ENCODE measurements at regions not wholly inside any gene's neighbourhood (a gene's known extent, or its start where the extent isn't known, plus 50 kb on each side); places are given as distances from the start of the nearest gene placed in this dataset.
A peak's percentile ranks its signal among the peaks of the same experiment; 100 is the strongest.

DNA sequence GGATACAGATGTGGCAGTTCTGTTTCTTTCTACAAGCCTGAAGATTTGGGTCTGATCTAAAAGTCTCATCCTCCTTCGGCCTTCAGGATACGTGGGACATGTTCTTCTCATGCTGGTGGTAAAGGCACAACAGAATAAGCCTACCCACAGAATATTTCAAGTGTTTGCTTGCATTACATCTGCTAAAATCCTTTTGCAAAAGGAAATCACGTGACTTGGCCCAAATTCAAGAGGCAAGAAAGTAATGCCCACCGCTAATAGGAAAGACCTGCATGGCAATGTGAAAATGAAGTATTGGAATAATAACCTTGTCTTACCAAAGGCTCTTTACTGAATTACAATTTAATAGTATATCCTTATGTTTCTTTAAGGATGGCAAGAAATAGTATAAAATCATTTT, 439.9 kb upstream of the TGFBR2 start:
- H3K79me1 ChIP-seq (replicated peaks; ENCODE audit: low read length, poor library complexity, severe bottlenecking), result no peaks in the 10 kb centered on the region
- H4K8ac ChIP-seq (ENCODE audit: low read length), result no peak overlapping the region
- no peak overlapping the region for H3K18ac ChIP-seq (ENCODE audit: low read depth in 1 of 2, low read length in 2 of 2)
- no peak overlapping the region for H2BK5ac ChIP-seq (ENCODE audit: low read depth, low read length, poor library complexity, severe bottlenecking)
- peaks cover 12% of the 10 kb centered on the region for H3K9me3 ChIP-seq (ENCODE audit: control insufficient read depth, low read length)
- no peak overlapping the region for H2BK12ac ChIP-seq (ENCODE audit: low read length in 2 of 2)
- no peak overlapping the region for H4K91ac ChIP-seq (ENCODE audit: low read length)
- H3K4ac ChIP-seq (ENCODE audit: low read depth in 1 of 2, low read length in 2 of 2), result no peak overlapping the region
- no peak overlapping the region for H3K23ac ChIP-seq (ENCODE audit: low read length in 2 of 2)
- H3K27ac ChIP-seq (ENCODE audit: low read length, poor library complexity, severe bottlenecking), result no peak overlapping the region
- no peak overlapping the region for H3K4me2 ChIP-seq (ENCODE audit: low read length, poor library complexity, severe bottlenecking)
- no peaks in the 10 kb centered on the region for H3K36me3 ChIP-seq (ENCODE audit: control insufficient read depth in 1 of 2, insufficient read depth in 2 of 2, low read depth in 1 of 2, low read length in 2 of 2)
- 100% methylated on average over 4 of the region's 4 CpGs for WGBS
- peak overlapping the region in 1 of 2 experiments; percentile 14 for H3K4me3 ChIP-seq (ENCODE audit: insufficient read depth in 1 of 2, low read depth in 1 of 2, low read length in 2 of 2)
- DNase-seq, result no peak
- H3K27me3 ChIP-seq (ENCODE audit: control insufficient read depth in 1 of 2, insufficient read depth in 1 of 2, low read length in 2 of 2), result no peaks in the 10 kb centered on the region
- no peak overlapping the region for H2AK5ac ChIP-seq (ENCODE audit: low read length, severe bottlenecking)
- no peak overlapping the region for H3K9ac ChIP-seq (ENCODE audit: low read length)
- H2AFZ ChIP-seq (ENCODE audit: low read depth, low read length), result no peak overlapping the region
- H3K4me1 ChIP-seq (ENCODE audit: control insufficient read depth, insufficient read depth, low read depth, low read length), result no peaks in the 10 kb centered on the region
- H3K14ac ChIP-seq (ENCODE audit: low read length in 2 of 2), result no peak overlapping the region
- no peak overlapping the region for H2BK15ac ChIP-seq (ENCODE audit: low read depth, poor library complexity, severe bottlenecking)
- H2BK120ac ChIP-seq (ENCODE audit: low read depth, low read length), result no peak overlapping the region

DNA sequence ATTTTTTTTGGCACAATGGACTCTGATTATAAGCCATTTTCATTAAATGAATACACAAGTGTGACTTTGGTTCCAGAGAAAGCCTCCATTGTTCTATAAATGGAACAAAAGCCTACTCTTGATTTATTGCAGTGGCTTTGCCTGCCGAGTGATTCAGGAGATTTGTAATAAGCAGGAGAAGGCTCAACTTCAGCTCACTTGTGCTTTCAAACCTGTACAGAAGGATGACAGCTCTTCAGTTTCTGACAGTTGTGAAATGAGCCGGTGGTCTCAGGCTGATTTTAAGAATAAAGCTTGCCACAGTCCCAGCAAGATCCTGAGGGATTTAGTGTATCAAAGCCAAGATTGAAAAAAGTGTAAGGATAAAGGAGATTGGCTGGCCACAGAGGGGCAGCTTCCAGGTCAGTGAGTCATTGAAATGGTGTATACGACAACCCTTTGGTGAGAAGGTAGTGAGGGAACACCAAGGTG, 438.8 kb upstream of the TGFBR2 start:
- H3K9ac ChIP-seq (ENCODE audit: low read length), result no peak overlapping the region
- DNase-seq, result peak; percentile 24
- H3K4me1 ChIP-seq (ENCODE audit: control insufficient read depth, insufficient read depth, low read depth, low read length), result no peaks in the 10 kb centered on the region
- no peaks in the 10 kb centered on the region for H3K79me1 ChIP-seq (replicated peaks; ENCODE audit: low read length, poor library complexity, severe bottlenecking)
- no peak overlapping the region for H2AK5ac ChIP-seq (ENCODE audit: low read length, severe bottlenecking)
- H3K27me3 ChIP-seq (ENCODE audit: control insufficient read depth in 1 of 2, insufficient read depth in 1 of 2, low read length in 2 of 2), result no peaks in the 10 kb centered on the region
- peaks cover 12% of the 10 kb centered on the region for H3K9me3 ChIP-seq (ENCODE audit: control insufficient read depth, low read length)
- H2BK5ac ChIP-seq (ENCODE audit: low read depth, low read length, poor library complexity, severe bottlenecking), result no peak overlapping the region
- no peak overlapping the region for H3K4ac ChIP-seq (ENCODE audit: low read depth in 1 of 2, low read length in 2 of 2)
- H3K36me3 ChIP-seq (ENCODE audit: control insufficient read depth in 1 of 2, insufficient read depth in 2 of 2, low read depth in 1 of 2, low read length in 2 of 2), result no peaks in the 10 kb centered on the region
- H3K4me3 ChIP-seq (ENCODE audit: insufficient read depth in 1 of 2, low read depth in 1 of 2, low read length in 2 of 2), result no peak overlapping the region
- H3K18ac ChIP-seq (ENCODE audit: low read depth in 1 of 2, low read length in 2 of 2), result no peak overlapping the region
- H3K4me2 ChIP-seq (ENCODE audit: low read length, poor library complexity, severe bottlenecking), result no peak overlapping the region
- H3K23ac ChIP-seq (ENCODE audit: low read length in 2 of 2), result no peak overlapping the region
- no peak overlapping the region for H2BK120ac ChIP-seq (ENCODE audit: low read depth, low read length)
- H3K14ac ChIP-seq (ENCODE audit: low read length in 2 of 2), result no peak overlapping the region
- no peak overlapping the region for H3K27ac ChIP-seq (ENCODE audit: low read length, poor library complexity, severe bottlenecking)
- H2BK15ac ChIP-seq (ENCODE audit: low read depth, poor library complexity, severe bottlenecking), result no peak overlapping the region
- 45% methylated on average over 3 of the region's 3 CpGs for WGBS
- no peak overlapping the region for H2AFZ ChIP-seq (ENCODE audit: low read depth, low read length)
- H4K91ac ChIP-seq (ENCODE audit: low read length), result no peak overlapping the region
- no peak overlapping the region for H2BK12ac ChIP-seq (ENCODE audit: low read length in 2 of 2)
- H4K8ac ChIP-seq (ENCODE audit: low read length), result no peak overlapping the region

DNA sequence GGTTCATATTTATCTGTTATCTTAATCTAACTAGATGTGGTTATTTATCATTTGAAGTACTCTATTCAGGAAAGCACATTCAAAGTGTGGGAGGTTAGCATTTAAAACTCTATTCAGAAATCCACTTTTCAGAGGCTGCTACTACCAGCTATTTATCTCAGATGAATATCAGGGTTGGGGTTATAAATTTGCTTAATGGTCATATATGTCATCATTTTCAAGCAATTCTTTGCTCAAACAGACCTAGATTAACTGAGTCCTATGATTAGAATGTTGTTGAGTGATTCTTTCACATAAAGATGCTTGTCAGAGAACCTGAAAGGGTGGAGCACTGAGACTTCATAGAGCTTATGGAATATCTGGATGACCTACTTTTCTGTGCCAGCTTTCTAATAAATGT, 436.9 kb upstream of the TGFBR2 start:
- Histone ChIP-seq H2AFZ (ENCODE audit: low read depth, low read length) (no peak overlapping the region), H4K91ac (ENCODE audit: low read length) (no peak overlapping the region), H3K18ac (ENCODE audit: low read depth in 1 of 2, low read length in 2 of 2) (no peak overlapping the region), H3K36me3 (ENCODE audit: control insufficient read depth in 1 of 2, insufficient read depth in 2 of 2, low read depth in 1 of 2, low read length in 2 of 2) (no peaks in the 10 kb centered on the region), H3K9ac (ENCODE audit: low read length) (no peak overlapping the region), H2AK5ac (ENCODE audit: low read length, severe bottlenecking) (no peak overlapping the region), H2BK12ac (ENCODE audit: low read length in 2 of 2) (no peak overlapping the region), H4K8ac (ENCODE audit: low read length) (no peak overlapping the region), H3K27me3 (ENCODE audit: control insufficient read depth in 1 of 2, insufficient read depth in 1 of 2, low read length in 2 of 2) (no peaks in the 10 kb centered on the region), H3K14ac (ENCODE audit: low read length in 2 of 2) (no peak overlapping the region), H2BK15ac (ENCODE audit: low read depth, poor library complexity, severe bottlenecking) (no peak overlapping the region), H3K27ac (ENCODE audit: low read length, poor library complexity, severe bottlenecking) (no peak overlapping the region), H3K9me3 (ENCODE audit: control insufficient read depth, low read length) (peaks cover 12% of the 10 kb centered on the region), H2BK120ac (ENCODE audit: low read depth, low read length) (no peak overlapping the region), H3K4me2 (ENCODE audit: low read length, poor library complexity, severe bottlenecking) (no peak overlapping the region), H2BK5ac (ENCODE audit: low read depth, low read length, poor library complexity, severe bottlenecking) (no peak overlapping the region), H3K79me1 (replicated peaks; ENCODE audit: low read length, poor library complexity, severe bottlenecking) (no peaks in the 10 kb centered on the region), H3K4me1 (ENCODE audit: control insufficient read depth, insufficient read depth, low read depth, low read length) (no peaks in the 10 kb centered on the region), H3K23ac (ENCODE audit: low read length in 2 of 2) (no peak overlapping the region), H3K4ac (ENCODE audit: low read depth in 1 of 2, low read length in 2 of 2) (no peak overlapping the region), H3K4me3 (ENCODE audit: insufficient read depth in 1 of 2, low read depth in 1 of 2, low read length in 2 of 2) (no peak overlapping the region)
- no peak for DNase-seq

DNA sequence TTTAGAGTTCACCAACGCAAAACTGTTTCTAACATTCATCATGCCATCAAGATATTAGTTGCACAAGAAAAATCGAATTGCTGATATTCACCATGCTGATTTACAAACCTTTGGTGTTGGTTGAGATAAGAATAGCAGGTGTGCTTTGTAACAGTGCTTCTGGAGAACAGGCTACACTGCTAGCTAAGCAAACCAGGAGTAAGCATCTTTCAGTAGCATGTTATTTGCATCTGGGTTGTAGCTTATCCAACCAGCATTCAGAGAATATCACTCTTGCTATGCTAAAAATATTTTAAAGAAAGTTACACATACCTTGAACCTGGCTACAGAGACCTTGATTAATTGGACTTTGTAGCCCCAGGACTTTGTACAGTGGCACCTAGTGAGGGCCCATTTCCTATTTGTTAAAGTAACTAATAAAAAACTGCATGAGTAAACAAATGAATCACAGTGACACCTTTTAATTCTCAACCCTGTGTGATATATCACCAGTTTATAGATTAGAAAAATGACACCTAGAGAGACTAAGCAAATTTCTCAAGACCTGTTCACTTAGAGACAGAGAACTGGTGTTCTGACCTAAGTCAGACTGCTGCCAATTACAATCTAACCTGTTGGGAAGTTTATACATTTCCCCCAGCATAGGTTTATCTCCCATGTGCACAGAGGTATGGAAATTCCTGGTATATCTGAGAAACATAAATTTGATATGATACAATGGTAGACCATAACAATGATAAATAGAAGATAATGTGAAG, 435.5 kb upstream of the TGFBR2 start:
- Histone ChIP-seq H3K36me3 (ENCODE audit: control insufficient read depth in 1 of 2, insufficient read depth in 2 of 2, low read depth in 1 of 2, low read length in 2 of 2) (no peaks in the 10 kb centered on the region), H3K79me1 (replicated peaks; ENCODE audit: low read length, poor library complexity, severe bottlenecking) (no peaks in the 10 kb centered on the region), H2AK5ac (ENCODE audit: low read length, severe bottlenecking) (no peak overlapping the region), H2AFZ (ENCODE audit: low read depth, low read length) (no peak overlapping the region), H3K27ac (ENCODE audit: low read length, poor library complexity, severe bottlenecking) (no peak overlapping the region), H4K8ac (ENCODE audit: low read length) (no peak overlapping the region), H3K9ac (ENCODE audit: low read length) (no peak overlapping the region), H3K4me3 (ENCODE audit: insufficient read depth in 1 of 2, low read depth in 1 of 2, low read length in 2 of 2) (no peak overlapping the region), H2BK120ac (ENCODE audit: low read depth, low read length) (no peak overlapping the region), H2BK5ac (ENCODE audit: low read depth, low read length, poor library complexity, severe bottlenecking) (no peak overlapping the region), H3K4me2 (ENCODE audit: low read length, poor library complexity, severe bottlenecking) (no peak overlapping the region), H2BK15ac (ENCODE audit: low read depth, poor library complexity, severe bottlenecking) (no peak overlapping the region), H4K91ac (ENCODE audit: low read length) (no peak overlapping the region), H3K18ac (ENCODE audit: low read depth in 1 of 2, low read length in 2 of 2) (no peak overlapping the region), H3K4ac (ENCODE audit: low read depth in 1 of 2, low read length in 2 of 2) (no peak overlapping the region), H3K4me1 (ENCODE audit: control insufficient read depth, insufficient read depth, low read depth, low read length) (no peaks in the 10 kb centered on the region), H3K23ac (ENCODE audit: low read length in 2 of 2) (no peak overlapping the region), H3K14ac (ENCODE audit: low read length in 2 of 2) (no peak overlapping the region), H2BK12ac (ENCODE audit: low read length in 2 of 2) (no peak overlapping the region), H3K9me3 (ENCODE audit: control insufficient read depth, low read length) (peaks cover 6% of the 10 kb centered on the region), H3K27me3 (ENCODE audit: control insufficient read depth in 1 of 2, insufficient read depth in 1 of 2, low read length in 2 of 2) (no peaks in the 10 kb centered on the region)
- no peak for DNase-seq
- 87% methylated on average over 2 of the region's 2 CpGs for WGBS
